Stomach (tissue), 4 donors: ENCODE measurements at regions not wholly inside any gene's neighbourhood (a gene's known extent, or its start where the extent isn't known, plus 50 kb on each side); places are given as distances from the start of the nearest gene placed in this dataset.

Experiments
- CTCF ChIP-seq, 7 experiments: fragments of 450-650 bp in 4 of 7; fragments of 200-600 bp in 3 of 7; sonication (generic) in 3 of 7; IDR thresholded peaks; one replicate each; pipeline ENCODE4 v1.5.1; 2016 to 2019; ENCODE audit warnings: antibody characterized with exemption in 7 of 7, control low read depth in 2 of 7, mild to moderate bottlenecking in 1 of 7
- EP300 ChIP-seq: sonication (generic); formaldehyde crosslinking; IDR thresholded peaks from one replicate; pipeline ENCODE4 v1.6.1; 2017; ENCODE audit warnings: antibody characterized with exemption
- POLR2A ChIP-seq, 4 donors: fragments of 450-650 bp; IDR thresholded peaks; one replicate each; pipeline ENCODE4 v1.6.1; 2016; ENCODE audit warnings: antibody characterized with exemption in 4 of 4, control low read depth in 2 of 4, mild to moderate bottlenecking in 1 of 4, moderate library complexity in 1 of 4

- TF ChIP-seq CTCF (IDR thresholded peaks at IDR 0.05) (no peak), POLR2A (IDR thresholded peaks at IDR 0.05) (no peak), EP300 (no peak)
Measured at GRCh38 chr1:165062346-165062745, 294.2 kb downstream of the LMX1A start.
